ENCODE measurements at regions not wholly inside any gene's neighbourhood (a gene's known extent, or its start where the extent isn't known, plus 50 kb on each side); places are given as distances from the start of the nearest gene placed in this dataset.

- TF ChIP-seq POLR2A (IDR thresholded peaks at IDR 0.05; ENCODE audit: low read depth), result no peak
- no peak for TF ChIP-seq CTCF (IDR thresholded peaks at IDR 0.05)
- TF ChIP-seq EP300 (IDR thresholded peaks at IDR 0.05), result no peak
- TF ChIP-seq POLR2AphosphoS5 (IDR thresholded peaks at IDR 0.05), result no peak
Observed at GRCh38 chr16:66263973-66264310, 102.5 kb upstream of the CDH5 start.
